ENCODE measurements at regions not wholly inside any gene's neighbourhood (a gene's known extent, or its start where the extent isn't known, plus 50 kb on each side); places are given as distances from the start of the nearest gene placed in this dataset.

DNA sequence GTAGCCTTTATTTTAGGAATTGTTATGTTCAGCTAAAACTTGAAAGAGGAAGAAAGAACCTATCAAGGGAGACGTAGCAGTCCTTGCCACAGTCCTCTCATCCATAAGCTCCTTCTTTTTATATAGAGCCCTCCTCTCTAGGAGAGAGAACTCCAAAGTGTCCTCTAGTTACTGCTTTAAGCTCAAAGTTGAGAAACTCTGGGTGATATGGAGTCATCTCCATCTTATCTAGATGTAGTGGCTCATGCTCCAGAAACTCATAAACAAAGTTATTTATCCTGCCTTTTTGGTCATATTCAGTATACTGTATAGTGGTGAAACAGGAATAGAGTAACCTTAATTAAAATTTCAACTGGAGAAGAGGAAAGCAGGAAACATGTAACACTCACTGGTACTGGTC is 90.4 kb upstream of the ATF7IP start:
- no peak for DNase-seq (ENCODE audit: low read depth in 2 of 2)

DNA sequence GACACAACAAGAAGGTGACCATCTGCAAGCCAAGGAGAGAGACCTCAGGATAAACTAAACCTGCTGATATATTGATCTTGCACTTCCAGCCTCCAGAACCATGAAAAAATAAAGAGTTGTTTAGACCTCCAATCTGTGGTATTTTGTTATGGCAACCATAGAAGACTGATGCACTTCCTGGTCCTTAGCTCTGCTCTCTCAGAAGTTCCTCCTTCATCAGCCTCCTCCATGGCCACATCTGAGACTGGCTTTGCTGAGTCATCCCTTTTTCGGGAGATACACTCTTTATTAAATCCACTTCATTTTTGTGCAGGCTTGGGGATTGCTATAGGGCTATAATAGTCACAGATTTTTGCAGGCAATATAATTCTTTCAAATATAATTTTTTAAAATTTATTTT is 89.6 kb upstream of the ATF7IP start:
- no peak for DNase-seq (ENCODE audit: low read depth in 2 of 2)

DNA sequence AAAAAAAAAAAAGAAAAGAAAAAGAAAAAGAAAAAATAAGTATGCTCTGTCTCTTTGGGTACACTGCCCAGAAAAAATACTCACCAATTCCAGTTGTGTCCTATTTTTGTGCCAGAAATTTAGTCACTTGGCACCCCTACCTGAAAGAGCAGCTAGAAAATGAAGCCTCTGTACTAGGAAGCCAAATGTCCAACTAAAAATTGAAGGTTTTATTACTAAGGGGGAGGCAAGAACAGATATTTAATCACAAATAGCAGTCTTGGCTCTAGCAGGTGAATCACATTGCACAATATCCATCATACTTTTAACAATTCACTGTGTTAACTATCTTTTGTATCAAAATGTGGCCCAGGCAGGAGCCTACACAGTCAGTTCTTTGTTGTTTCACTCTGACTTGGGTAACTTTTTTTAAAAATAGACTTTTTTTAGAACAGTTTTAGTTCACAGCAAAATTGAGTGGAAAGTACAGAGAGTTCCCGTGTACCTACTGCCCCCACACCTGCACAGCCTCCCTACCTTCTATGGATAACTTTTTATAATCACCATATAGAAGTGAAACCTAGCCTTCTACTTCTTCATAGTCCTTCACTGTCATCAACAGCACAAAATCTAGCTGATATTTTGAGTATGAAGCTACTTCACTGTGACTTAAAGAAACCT is 87.1 kb upstream of the ATF7IP start:
- DNase-seq (ENCODE audit: low read depth in 2 of 2): no peak

GRCh38 chr12:14279845-14280244 is 85.6 kb upstream of the ATF7IP start:
- DNase-seq (ENCODE audit: low read depth in 2 of 2): no peak

- no peak for DNase-seq (ENCODE audit: low read depth in 2 of 2)
These were observed 84.6 kb upstream of the ATF7IP start for GRCh38 chr12:14280921-14281320.

GRCh38 chr12:14281539-14281938 is 83.9 kb upstream of the ATF7IP start:
- no peak for DNase-seq (ENCODE audit: low read depth in 2 of 2)

DNA sequence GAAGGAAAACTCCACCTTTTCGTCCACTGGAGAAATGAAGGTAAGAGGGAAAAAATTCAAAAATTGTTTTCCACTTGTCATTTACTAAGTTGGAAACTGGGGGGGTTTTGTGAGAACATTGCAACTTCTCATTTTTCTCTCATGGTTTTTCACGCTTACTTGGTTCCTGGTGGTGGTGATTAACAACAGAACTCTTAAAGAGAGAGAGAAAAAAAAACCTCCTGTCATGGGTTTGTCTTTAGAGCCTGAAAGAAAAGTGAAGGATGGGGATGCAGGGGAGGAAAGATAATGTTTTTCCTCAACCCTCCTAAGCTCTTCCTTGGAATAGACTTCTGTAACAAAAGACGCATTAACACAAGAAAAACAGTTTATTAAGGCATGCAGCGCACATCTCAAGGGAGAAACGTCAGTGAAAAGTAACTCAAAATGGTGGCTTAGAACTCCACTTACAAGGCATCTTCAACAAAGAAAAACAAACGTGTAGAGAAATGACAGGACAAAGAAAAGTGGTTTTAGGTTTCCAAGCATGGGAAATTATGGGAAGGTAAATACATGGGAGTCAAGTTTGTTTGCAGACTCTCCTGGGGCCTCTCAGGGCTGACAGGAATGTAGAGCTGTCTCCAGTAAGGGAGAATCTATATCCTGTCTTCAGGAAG is 81.9 kb upstream of the ATF7IP start:
- no peak for DNase-seq (ENCODE audit: low read depth in 2 of 2)

DNA sequence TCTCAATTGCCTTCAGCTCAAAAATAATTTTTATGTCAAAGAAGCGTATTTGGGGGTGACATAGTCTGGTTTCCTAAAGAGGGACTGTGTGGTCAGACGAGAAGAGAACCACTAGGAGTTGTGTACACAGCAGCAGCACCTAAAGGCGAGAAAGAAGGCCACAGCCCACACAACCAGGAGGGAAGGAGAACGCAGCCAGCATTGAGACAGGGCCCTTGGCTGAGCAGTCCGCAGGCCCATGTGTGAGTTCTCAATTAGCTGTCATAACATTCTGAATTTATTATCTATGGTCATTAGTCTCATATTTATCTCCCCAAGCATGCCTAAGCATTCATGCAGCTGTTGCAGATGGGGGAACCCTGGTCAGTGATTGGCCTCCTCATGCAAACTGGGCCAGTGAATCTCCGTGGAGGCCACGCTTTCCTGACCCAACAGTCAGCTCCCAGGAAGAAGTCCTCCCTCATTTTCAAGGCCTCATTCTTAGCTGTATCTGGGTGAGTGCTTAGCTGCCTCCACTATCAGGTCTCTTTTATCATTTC is 81.2 kb upstream of the ATF7IP start:
- DNase-seq (ENCODE audit: low read depth in 2 of 2): no peak

DNA sequence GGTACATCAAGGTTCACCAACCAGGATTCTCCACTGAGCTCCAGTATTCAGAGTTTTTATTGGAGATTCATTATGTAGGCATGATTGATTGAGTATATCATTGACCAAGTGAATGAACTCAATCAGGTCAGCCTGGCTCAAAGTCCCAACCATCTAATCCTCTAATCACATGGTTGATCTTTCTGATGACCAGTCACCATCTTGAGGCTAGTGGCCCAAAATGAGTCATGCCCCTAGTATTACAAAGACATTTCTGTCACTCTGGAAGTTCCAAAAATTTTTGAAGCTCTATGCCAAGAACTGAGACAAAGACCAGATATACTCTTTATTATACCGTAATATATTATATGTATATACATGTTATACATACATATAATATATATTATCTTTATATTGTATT is 75.9 kb upstream of the ATF7IP start:
- DNase-seq (ENCODE audit: low read depth in 2 of 2): no peak

- DNase-seq (ENCODE audit: low read depth in 2 of 2): no peak
These were observed 74.5 kb upstream of the ATF7IP start for GRCh38 chr12:14290951-14291350.

DNA sequence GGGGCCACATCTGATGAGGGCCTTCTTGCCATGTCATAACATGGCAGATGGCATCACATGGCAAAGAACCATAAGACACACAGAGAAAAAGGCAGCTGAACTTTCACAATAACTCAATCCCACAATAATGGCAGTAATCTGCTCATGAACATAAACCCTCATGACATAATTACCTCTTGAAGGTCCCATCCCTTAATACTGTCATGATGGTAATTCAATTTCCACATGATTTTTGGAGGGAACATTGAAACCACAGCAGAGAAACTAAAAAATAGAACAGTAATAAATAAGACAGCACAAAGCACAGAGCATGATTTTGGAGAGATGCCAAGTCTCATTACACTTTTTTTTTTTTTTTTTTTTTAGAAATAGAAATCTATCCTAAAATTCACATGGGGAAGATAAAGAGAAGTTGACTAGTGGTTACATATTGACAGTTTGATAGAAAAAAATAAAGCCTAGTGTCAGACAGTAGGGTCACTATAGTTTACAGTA is 61.8 kb upstream of the ATF7IP start:
- DNase-seq (ENCODE audit: low read depth in 2 of 2): no peak

- no peak for DNase-seq (ENCODE audit: low read depth in 2 of 2)
These were observed 58.5 kb upstream of the ATF7IP start for GRCh38 chr12:14307004-14307403.

DNA sequence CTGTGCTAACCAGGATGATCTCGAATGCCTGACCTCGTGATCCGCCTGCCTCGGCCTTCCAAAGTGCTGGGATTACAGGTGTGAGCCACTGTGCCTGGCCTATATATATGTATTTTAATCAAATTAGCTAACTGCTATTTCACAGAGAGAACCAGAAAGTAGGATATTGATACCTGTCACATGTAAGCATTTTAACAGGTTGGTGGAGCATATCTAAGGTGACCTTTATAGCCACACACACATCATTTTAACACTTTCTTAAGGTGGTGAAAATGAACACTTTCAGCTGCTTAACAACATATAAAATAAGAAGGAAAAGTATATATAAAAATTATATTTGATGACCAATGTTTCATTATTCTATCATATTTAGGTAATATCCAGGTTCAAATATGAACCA is 57.0 kb upstream of the ATF7IP start:
- DNase-seq (ENCODE audit: low read depth in 2 of 2): no peak

GRCh38 chr12:14310866-14311265 is 54.6 kb upstream of the ATF7IP start:
- DNase-seq (ENCODE audit: low read depth in 2 of 2): no peak

DNA sequence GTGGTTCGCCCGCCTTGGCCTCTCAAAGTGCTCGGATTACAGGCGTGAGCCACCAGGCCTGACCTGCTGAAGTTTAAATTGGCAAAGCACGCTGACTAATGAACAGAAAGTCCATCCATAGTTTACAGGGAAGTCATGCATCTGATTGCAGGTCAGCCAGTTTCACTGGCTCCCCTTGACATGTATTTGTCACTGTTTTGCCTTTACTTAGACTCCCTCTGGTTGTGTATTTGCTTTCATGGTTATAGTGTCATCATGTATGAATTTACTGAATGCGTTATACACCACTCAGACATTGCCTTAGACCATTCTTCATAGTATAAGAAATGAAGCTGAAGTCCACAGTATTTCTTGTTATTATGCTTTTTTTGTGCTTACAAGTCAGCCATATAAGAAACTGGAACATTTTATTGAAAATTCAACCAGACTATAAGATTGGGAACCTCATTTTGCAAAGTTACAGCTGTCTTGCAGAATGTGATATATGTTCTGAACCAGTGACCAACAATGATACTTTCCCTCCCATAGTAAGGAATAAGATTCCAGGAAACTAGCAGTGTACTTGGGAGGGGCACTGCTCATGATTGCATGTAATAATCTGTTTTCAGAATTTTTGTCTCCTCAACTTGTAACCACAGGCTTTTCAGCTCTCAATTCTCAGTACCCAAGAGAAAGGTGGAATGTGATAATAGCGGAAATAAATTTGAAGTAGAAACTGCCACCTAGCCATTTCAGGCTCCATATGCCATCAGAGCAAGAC is 51.9 kb upstream of the ATF7IP start:
- no peak for DNase-seq (ENCODE audit: low read depth in 2 of 2)

- no peak for DNase-seq (ENCODE audit: low read depth in 2 of 2)
These were observed 50.7 kb upstream of the ATF7IP start for GRCh38 chr12:14314801-14315200.

- DNase-seq (ENCODE audit: low read depth in 2 of 2): no peak
These were observed 50.0 kb upstream of the ATF7IP start for GRCh38 chr12:14315501-14315900.

All from stimulated activated CD8-positive, alpha-beta memory T cell treated with anti-CD3 and anti-CD28 coated beads, Interleukin-15, amount 100 ng/mL, for 4 hours (primary cell).